ENCODE measurements at regions not wholly inside any gene's neighbourhood (a gene's known extent, or its start where the extent isn't known, plus 50 kb on each side); places are given as distances from the start of the nearest gene placed in this dataset.

- DNase-seq (ENCODE audit: low read depth, low spot score) (no peak), FAIRE-seq (no peak)
- Histone ChIP-seq H4K20me1 (replicated peaks; ENCODE audit: control insufficient read depth, extremely low read depth, insufficient read depth, low read length) (no peaks in the 10 kb centered on the region), H3K9me3 (replicated peaks; ENCODE audit: control insufficient read depth, insufficient read depth, low read length) (peaks cover 4% of the 10 kb centered on the region), H3K4me1 (ENCODE audit: control insufficient read depth, extremely low read depth, insufficient read depth, low read length) (no peaks in the 10 kb centered on the region), H3K79me2 (ENCODE audit: control insufficient read depth, insufficient read depth, low read length) (no peaks in the 10 kb centered on the region), H2AFZ (ENCODE audit: low read depth, low read length) (no peak overlapping the region), H3K9ac (replicated peaks; ENCODE audit: extremely low read depth, insufficient read depth, low read length) (no peak overlapping the region), H3K4me3 (replicated peaks in 1 of 3; ENCODE audit: insufficient read depth in 1 of 3, low read depth in 1 of 3, low read length in 3 of 3) (no peak overlapping the region), H3K27ac (ENCODE audit: insufficient read depth, low read depth, low read length) (no peak overlapping the region), H3K36me3 (ENCODE audit: control insufficient read depth in 2 of 2, extremely low read depth in 1 of 2, insufficient read depth in 2 of 2, low read length in 2 of 2) (no peaks in the 10 kb centered on the region), H3K4me2 (ENCODE audit: insufficient read depth, low read length) (no peak overlapping the region), H3K9me1 (replicated peaks; ENCODE audit: control insufficient read depth, extremely low read depth, insufficient read depth, low read length) (no peaks in the 10 kb centered on the region), H3K27me3 (ENCODE audit: control insufficient read depth in 2 of 2, insufficient read depth in 2 of 2, low read length in 2 of 2) (no peaks in the 10 kb centered on the region)
- no peak for TF ChIP-seq FOS (IDR thresholded peaks at IDR 0.05; ENCODE audit: borderline replicate concordance, insufficient read depth, low read length)
- dilution Hi-C loops (cut with MboI; ENCODE audit: extremely low pct_ligation_motif_present, low sequenced_read_pairs) = no loop called here
- ChIA-PET CTCF (no interaction called here), POLR2A (no interaction called here)
- intact Hi-C loops (cut with micrococcal nuclease) = no loop called here
- BruUV-seq (replicated peaks) = no TSS peak
Measured at GRCh38 chr10:106083572-106083971, 1080.9 kb downstream of the SORCS1 start.

- no peaks in the 10 kb centered on the region for H3K79me2 ChIP-seq (ENCODE audit: control insufficient read depth, insufficient read depth, low read length)
- ChIA-PET CTCF (no interaction called here), POLR2A (no interaction called here)
- no peak overlapping the region for H2AFZ ChIP-seq (ENCODE audit: low read depth, low read length)
- no peaks in the 10 kb centered on the region for H3K9me1 ChIP-seq (replicated peaks; ENCODE audit: control insufficient read depth, extremely low read depth, insufficient read depth, low read length)
- no peak overlapping the region for H3K27ac ChIP-seq (ENCODE audit: insufficient read depth, low read depth, low read length)
- dilution Hi-C loops (cut with MboI; ENCODE audit: extremely low pct_ligation_motif_present, low sequenced_read_pairs) (no loop called here), intact Hi-C loops (cut with micrococcal nuclease) (no loop called here)
- TF ChIP-seq CTCF (IDR thresholded peaks at IDR 0.05; ENCODE audit: extremely low read depth in 1 of 2, insufficient read depth in 1 of 2, low read depth in 1 of 2, low read length in 2 of 2) (no peak), FOS (IDR thresholded peaks at IDR 0.05; ENCODE audit: borderline replicate concordance, insufficient read depth, low read length) (no peak), POLR2A (IDR thresholded peaks at IDR 0.05; ENCODE audit: low read depth, low read length) (no peak), POLR2AphosphoS5 (IDR thresholded peaks at IDR 0.05; ENCODE audit: insufficient read depth, low read depth, low read length) (no peak), MAX (IDR thresholded peaks at IDR 0.05; ENCODE audit: insufficient read depth, insufficient read length) (no peak), MYC (IDR thresholded peaks at IDR 0.05; ENCODE audit: low read depth, low read length) (no peak)
- H3K9me3 ChIP-seq (replicated peaks; ENCODE audit: control insufficient read depth, insufficient read depth, low read length) = peaks cover 4% of the 10 kb centered on the region
- no peaks in the 10 kb centered on the region for H4K20me1 ChIP-seq (replicated peaks; ENCODE audit: control insufficient read depth, extremely low read depth, insufficient read depth, low read length)
- no peak overlapping the region for H3K9ac ChIP-seq (replicated peaks; ENCODE audit: extremely low read depth, insufficient read depth, low read length)
- no peak overlapping the region for H3K4me2 ChIP-seq (ENCODE audit: insufficient read depth, low read length)
- no peaks in the 10 kb centered on the region for H3K36me3 ChIP-seq (ENCODE audit: control insufficient read depth in 2 of 2, extremely low read depth in 1 of 2, insufficient read depth in 2 of 2, low read length in 2 of 2)
- no peak for FAIRE-seq
- H3K4me3 ChIP-seq (replicated peaks in 1 of 3; ENCODE audit: insufficient read depth in 1 of 3, low read depth in 1 of 3, low read length in 3 of 3) = no peak overlapping the region
- H3K4me1 ChIP-seq (ENCODE audit: control insufficient read depth, extremely low read depth, insufficient read depth, low read length) = no peaks in the 10 kb centered on the region
- H3K27me3 ChIP-seq (ENCODE audit: control insufficient read depth in 2 of 2, insufficient read depth in 2 of 2, low read length in 2 of 2) = no peaks in the 10 kb centered on the region
- no peak for DNase-seq (ENCODE audit: low read depth, low spot score)
- BruUV-seq (replicated peaks) = no TSS peak
Measured at GRCh38 chr10:106082865-106083264, 1081.6 kb downstream of the SORCS1 start.

All from endothelial cell of umbilical vein (primary cell).